WTC11 (cell line): ENCODE measurements at regions not wholly inside any gene's neighbourhood (a gene's known extent, or its start where the extent isn't known, plus 50 kb on each side); places are given as distances from the start of the nearest gene placed in this dataset.
A peak's percentile ranks its signal among the peaks of the same experiment; 100 is the strongest.

Source experiments
- ATAC-seq: fragments of 200-7000 bp; cut with Tn5 transposase; 2 replicates; pipeline ENCODE4 v1.10.0; 2021; ENCODE audit warnings: mild to moderate bottlenecking, moderate library complexity
- CTCF ChIA-PET: fragments of 300-600 bp; sonication (Branson Sonifier 250); formaldehyde crosslinking; loops from one replicate; lab custom pipeline; 2021; ENCODE audit warnings: antibody characterized with exemption; lab: Charles Lee
- POLR2A ChIA-PET: fragments of 350-600 bp; sonication (Branson Sonifier 250); formaldehyde crosslinking; loops from one replicate; lab custom pipeline; 2021; ENCODE audit warnings: antibody characterized with exemption; lab: Charles Lee
- DNase-seq: peaks from one replicate; pipeline ENCODE4 v3.0.0; 2021; ENCODE audit warnings: low spot score
- H3K27ac Mint-ChIP-seq: 2 replicates; pipeline ENCODE4 v1.8.0; 2021; ENCODE audit warnings: mixed read lengths
- H3K27me3 Mint-ChIP-seq: 2 replicates; pipeline ENCODE4 v1.8.0; 2021; ENCODE audit warnings: low read depth, mild to moderate bottlenecking, moderate library complexity, mixed read lengths
- H3K36me3 Mint-ChIP-seq: 2 replicates; pipeline ENCODE4 v1.8.0; 2021; ENCODE audit warnings: mixed read lengths
- H3K4me1 Mint-ChIP-seq: 2 replicates; pipeline ENCODE4 v1.8.0; 2022; ENCODE audit warnings: mixed read lengths
- H3K4me3 Mint-ChIP-seq: 2 replicates; pipeline ENCODE4 v1.8.0; 2021; ENCODE audit warnings: mild to moderate bottlenecking, moderate library complexity, mixed read lengths
- H3K9me3 Mint-ChIP-seq: 2 replicates; pipeline ENCODE4 v1.8.0; 2021; ENCODE audit warnings: mixed read lengths
- ATF1 ChIP-seq: sonication (generic); formaldehyde crosslinking; IDR thresholded peaks from 2 replicates; pipeline ENCODE4 v1.8.1; 2023; ENCODE audit warnings: mild to moderate bottlenecking, moderate library complexity, missing genetic modification reagents
- ATF6 ChIP-seq: sonication (generic); formaldehyde crosslinking; IDR thresholded peaks from 2 replicates; pipeline ENCODE4 v1.8.1; 2023; ENCODE audit warnings: mild to moderate bottlenecking, missing genetic modification reagents
- CDX4 ChIP-seq: fragments of 250-450 bp; sonication (Bioruptor Pico); IDR thresholded peaks from 2 replicates; pipeline ENCODE4 v1.9.0; 2021; ENCODE audit warnings: moderate library complexity, mild to moderate bottlenecking, inconsistent platforms, borderline replicate concordance
- CREM ChIP-seq: sonication (generic); formaldehyde crosslinking; IDR thresholded peaks from 2 replicates; pipeline ENCODE4 v1.8.1; 2022; ENCODE audit warnings: mild to moderate bottlenecking, missing genetic modification reagents, moderate library complexity
- EMX1 ChIP-seq: fragments of 250-450 bp; sonication (Bioruptor Pico); IDR thresholded peaks from 2 replicates; pipeline ENCODE4 v1.8.0; 2021; ENCODE audit warnings: mild to moderate bottlenecking
- GTF2I ChIP-seq: fragments of 250-450 bp; sonication (Bioruptor Pico); conservative IDR thresholded peaks from 2 replicates; pipeline ENCODE4 v1.4.0; 2021; ENCODE audit warnings: mild to moderate bottlenecking
- HMGA2 ChIP-seq: fragments of 250-450 bp; sonication (Bioruptor Pico); IDR thresholded peaks from 2 replicates; pipeline ENCODE4 v1.4.0; 2021; ENCODE audit warnings: mild to moderate bottlenecking, moderate library complexity
- IRF2 ChIP-seq: sonication (generic); formaldehyde crosslinking; IDR thresholded peaks from 2 replicates; pipeline ENCODE4 v1.8.0; 2022; ENCODE audit warnings: low read depth, missing genetic modification reagents, borderline replicate concordance
- JAZF1 ChIP-seq: fragments of 250-450 bp; sonication (Bioruptor Pico); IDR thresholded peaks from 2 replicates; pipeline ENCODE4 v1.9.0; 2021; ENCODE audit warnings: moderate library complexity, mild to moderate bottlenecking, inconsistent platforms
- JUN ChIP-seq: sonication (generic); formaldehyde crosslinking; IDR thresholded peaks from 2 replicates; pipeline ENCODE4 v1.8.0; 2023; ENCODE audit warnings: mild to moderate bottlenecking, missing genetic modification reagents
- MAX ChIP-seq: sonication (generic); formaldehyde crosslinking; IDR thresholded peaks from 2 replicates; pipeline ENCODE4 v1.8.0; 2022; ENCODE audit warnings: mild to moderate bottlenecking, missing genetic modification reagents
- MLX ChIP-seq: sonication (generic); formaldehyde crosslinking; IDR thresholded peaks from 2 replicates; pipeline ENCODE4 v1.8.1; 2023; ENCODE audit warnings: mild to moderate bottlenecking, missing genetic modification reagents, moderate library complexity
- MXD4 ChIP-seq: fragments of 250-450 bp; sonication (Bioruptor Pico); IDR thresholded peaks from 2 replicates; pipeline ENCODE4 v1.8.0; 2021; ENCODE audit warnings: mild to moderate bottlenecking, moderate library complexity, borderline replicate concordance
- NFE2L1 ChIP-seq: sonication (generic); formaldehyde crosslinking; IDR thresholded peaks from 2 replicates; pipeline ENCODE4 v1.8.1; 2023; ENCODE audit warnings: missing genetic modification reagents
- NR2C2 ChIP-seq: sonication (generic); formaldehyde crosslinking; IDR thresholded peaks from 2 replicates; pipeline ENCODE4 v1.8.0; 2022; ENCODE audit warnings: mild to moderate bottlenecking, missing genetic modification reagents
- NR3C1 ChIP-seq: sonication (generic); formaldehyde crosslinking; conservative IDR thresholded peaks from 2 replicates; pipeline ENCODE4 v1.8.1; 2023; ENCODE audit warnings: low read depth, mild to moderate bottlenecking, missing genetic modification reagents
- RORB ChIP-seq: fragments of 250-450 bp; sonication (Bioruptor Pico); IDR thresholded peaks from 2 replicates; pipeline ENCODE4 v1.9.0; 2021; ENCODE audit warnings: mild to moderate bottlenecking
- TCF7 ChIP-seq: sonication (generic); formaldehyde crosslinking; IDR thresholded peaks from 2 replicates; pipeline ENCODE4 v1.8.0; 2022; ENCODE audit warnings: mild to moderate bottlenecking, low read depth, missing genetic modification reagents, moderate library complexity
- USF2 ChIP-seq: sonication (generic); formaldehyde crosslinking; IDR thresholded peaks from 2 replicates; pipeline ENCODE4 v1.8.1; 2023; ENCODE audit warnings: mild to moderate bottlenecking, missing genetic modification reagents, moderate library complexity
- ZBTB21 ChIP-seq: sonication (generic); formaldehyde crosslinking; IDR thresholded peaks from 2 replicates; pipeline ENCODE4 v1.8.1; 2023; ENCODE audit warnings: mild to moderate bottlenecking, missing genetic modification reagents, borderline replicate concordance
- ZNF219 ChIP-seq: sonication (generic); formaldehyde crosslinking; IDR thresholded peaks from 2 replicates; pipeline ENCODE4 v1.8.0; 2023; ENCODE audit warnings: missing genetic modification reagents, mild to moderate bottlenecking, borderline replicate concordance
- ZNF263 ChIP-seq: sonication (generic); formaldehyde crosslinking; IDR thresholded peaks from 2 replicates; pipeline ENCODE4 v1.8.1; 2022; ENCODE audit warnings: low read depth, mild to moderate bottlenecking, moderate library complexity, missing genetic modification reagents
- ZNF396 ChIP-seq: fragments of 250-450 bp; sonication (Bioruptor Pico); IDR thresholded peaks from 2 replicates; pipeline ENCODE4 v1.8.0; 2021; ENCODE audit warnings: mild to moderate bottlenecking, moderate library complexity, borderline replicate concordance
- ZNF425 ChIP-seq: fragments of 250-450 bp; sonication (Bioruptor Pico); conservative IDR thresholded peaks from 2 replicates; pipeline ENCODE4 v1.9.0; 2021; ENCODE audit warnings: mild to moderate bottlenecking

GRCh38 chr4:177595386-177595785 lies 153.1 kb upstream of the AGA start:
- Mint-ChIP-seq H3K4me3 (no peak overlapping the region), H3K27me3 (no peaks in the 10 kb centered on the region), H3K4me1 (peaks cover 27% of the 10 kb centered on the region), H3K36me3 (no peaks in the 10 kb centered on the region), H3K9me3 (no peaks in the 10 kb centered on the region; the same call in 1 of the 2 replicates), H3K27ac (no peak overlapping the region)
- ChIA-PET CTCF (no interaction called here), POLR2A (no interaction called here)
- DNase-seq (no peak), ATAC-seq (no peak)
- no peak for TF ChIP-seq JAZF1 (CRISPR knock-in tag)
- TF ChIP-seq MXD4: no peak
- TF ChIP-seq ZNF263 (CRISPR knock-in tag): no peak

GRCh38 chr4:177596035-177596434 lies 153.8 kb upstream of the AGA start:
- no peaks in the 10 kb centered on the region for H3K27me3 Mint-ChIP-seq
- TF ChIP-seq ZNF425 (CRISPR knock-in tag) (no peak), RORB (no peak), CREM (no peak), MAX (CRISPR knock-in tag) (no peak), IRF2 (no peak), ZNF396 (no peak), TCF7 (no peak), ATF1 (CRISPR knock-in tag) (no peak), GTF2I (CRISPR knock-in tag) (no peak), ATF6 (CRISPR knock-in tag) (no peak), NR3C1 (CRISPR knock-in tag) (no peak)
- TF ChIP-seq, all 79 proteins: peak for 0
- Mint-ChIP-seq H3K27ac (no peak overlapping the region), H3K9me3 (no peaks in the 10 kb centered on the region; the same call in 1 of the 2 replicates), H3K4me1 (peaks cover 27% of the 10 kb centered on the region), H3K36me3 (no peaks in the 10 kb centered on the region), H3K4me3 (no peak overlapping the region)
- CTCF ChIA-PET: no interaction called here
- POLR2A ChIA-PET: no interaction called here
- DNase-seq (peak; percentile 15), ATAC-seq (peak; percentile 73)

GRCh38 chr4:177596991-177597390 lies 154.8 kb upstream of the AGA start:
- H3K27ac Mint-ChIP-seq: no peak overlapping the region
- CTCF ChIA-PET: interaction anchor here (0.7 kb wide), 1 partner anchor 40 kb away, joined by 4 read pairs; no protein-coding TSS in a partner anchor
- POLR2A ChIA-PET: no interaction called here
- DNase-seq: no peak
- H3K4me1 Mint-ChIP-seq: peaks cover 27% of the 10 kb centered on the region
- no peaks in the 10 kb centered on the region for H3K36me3 Mint-ChIP-seq
- no peak overlapping the region for H3K4me3 Mint-ChIP-seq
- no peaks in the 10 kb centered on the region; the same call in 1 of the 2 replicates for H3K9me3 Mint-ChIP-seq
- H3K27me3 Mint-ChIP-seq: no peaks in the 10 kb centered on the region
- no peak for ATAC-seq
- TF ChIP-seq JUN (CRISPR knock-in tag): no peak
- no peak for TF ChIP-seq MAX (CRISPR knock-in tag)
- no peak for TF ChIP-seq CDX4 (CRISPR knock-in tag)
- no peak for TF ChIP-seq NFE2L1 (CRISPR knock-in tag)
- TF ChIP-seq TCF7: no peak
- no peak for TF ChIP-seq USF2 (CRISPR knock-in tag)
- TF ChIP-seq HMGA2: no peak
- no peak for TF ChIP-seq EMX1 (CRISPR knock-in tag)
- TF ChIP-seq NR2C2: no peak
- TF ChIP-seq CREM: no peak
- TF ChIP-seq GTF2I (CRISPR knock-in tag): no peak
- no peak for TF ChIP-seq ZBTB21 (CRISPR knock-in tag)
- TF ChIP-seq MLX (CRISPR knock-in tag): no peak
- no peak for TF ChIP-seq ZNF263 (CRISPR knock-in tag)
- TF ChIP-seq ZNF219 (CRISPR knock-in tag): no peak
